AG10803 (cell line): ENCODE measurements at regions not wholly inside any gene's neighbourhood (a gene's known extent, or its start where the extent isn't known, plus 50 kb on each side); places are given as distances from the start of the nearest gene placed in this dataset.
"Not testable (repeated sequence)": the region's sequence is repeated elsewhere in the genome, so short reads cannot be mapped to it uniquely, and the experiment has no call there.

Experiments
- DNase-seq: peaks from one replicate; pipeline ENCODE4 v3.0.0; 2010; ENCODE audit warnings: low read depth
- H3K4me3 ChIP-seq: 2 replicates; pipeline ENCODE4 v1.5.1; 2011; ENCODE audit warnings: mild to moderate bottlenecking, low read length, control low read depth
- TF ChIP-seq, protein P1 (sequence below): conservative IDR thresholded peaks from 2 replicates; pipeline ENCODE4 v1.5.1; 2011; ENCODE audit warnings: mild to moderate bottlenecking, low read length, control low read depth, inconsistent platforms

DNA sequence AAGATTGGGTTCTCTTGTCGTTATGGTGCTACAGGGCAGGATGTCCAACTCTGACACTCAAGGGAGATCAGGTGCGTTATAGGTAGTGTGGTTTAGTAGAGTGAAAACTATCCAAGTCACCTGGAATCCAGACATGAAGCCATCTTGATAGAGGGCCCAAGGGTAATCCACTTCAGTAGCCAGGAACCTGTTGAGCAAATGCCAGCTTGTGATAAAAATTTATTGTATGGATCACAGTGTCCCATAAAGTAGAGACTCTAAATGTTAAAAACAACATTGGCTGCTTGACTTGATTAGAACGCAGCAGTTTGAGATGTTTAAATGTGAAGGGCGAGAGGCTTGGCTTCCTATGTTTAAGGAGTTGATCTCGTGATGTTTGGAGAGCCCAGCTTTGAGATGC, 105.7 kb upstream of the GMDS start:
- H3K4me3 ChIP-seq: no peak overlapping the region
- TF ChIP-seq, protein P1, sequence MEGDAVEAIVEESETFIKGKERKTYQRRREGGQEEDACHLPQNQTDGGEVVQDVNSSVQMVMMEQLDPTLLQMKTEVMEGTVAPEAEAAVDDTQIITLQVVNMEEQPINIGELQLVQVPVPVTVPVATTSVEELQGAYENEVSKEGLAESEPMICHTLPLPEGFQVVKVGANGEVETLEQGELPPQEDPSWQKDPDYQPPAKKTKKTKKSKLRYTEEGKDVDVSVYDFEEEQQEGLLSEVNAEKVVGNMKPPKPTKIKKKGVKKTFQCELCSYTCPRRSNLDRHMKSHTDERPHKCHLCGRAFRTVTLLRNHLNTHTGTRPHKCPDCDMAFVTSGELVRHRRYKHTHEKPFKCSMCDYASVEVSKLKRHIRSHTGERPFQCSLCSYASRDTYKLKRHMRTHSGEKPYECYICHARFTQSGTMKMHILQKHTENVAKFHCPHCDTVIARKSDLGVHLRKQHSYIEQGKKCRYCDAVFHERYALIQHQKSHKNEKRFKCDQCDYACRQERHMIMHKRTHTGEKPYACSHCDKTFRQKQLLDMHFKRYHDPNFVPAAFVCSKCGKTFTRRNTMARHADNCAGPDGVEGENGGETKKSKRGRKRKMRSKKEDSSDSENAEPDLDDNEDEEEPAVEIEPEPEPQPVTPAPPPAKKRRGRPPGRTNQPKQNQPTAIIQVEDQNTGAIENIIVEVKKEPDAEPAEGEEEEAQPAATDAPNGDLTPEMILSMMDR: no peak
- DNase-seq: no peak

- TF ChIP-seq, protein P1: no peak
- DNase-seq: no peak
- no peak overlapping the region for H3K4me3 ChIP-seq
Observed at GRCh38 chr6:2346078-2346477, 100.7 kb upstream of the GMDS start.

- H3K4me3 ChIP-seq: no peak overlapping the region
- no peak for DNase-seq
- TF ChIP-seq, protein P1: no peak
Observed at GRCh38 chr6:2344319-2344905, 99.0 kb upstream of the GMDS start.

DNA sequence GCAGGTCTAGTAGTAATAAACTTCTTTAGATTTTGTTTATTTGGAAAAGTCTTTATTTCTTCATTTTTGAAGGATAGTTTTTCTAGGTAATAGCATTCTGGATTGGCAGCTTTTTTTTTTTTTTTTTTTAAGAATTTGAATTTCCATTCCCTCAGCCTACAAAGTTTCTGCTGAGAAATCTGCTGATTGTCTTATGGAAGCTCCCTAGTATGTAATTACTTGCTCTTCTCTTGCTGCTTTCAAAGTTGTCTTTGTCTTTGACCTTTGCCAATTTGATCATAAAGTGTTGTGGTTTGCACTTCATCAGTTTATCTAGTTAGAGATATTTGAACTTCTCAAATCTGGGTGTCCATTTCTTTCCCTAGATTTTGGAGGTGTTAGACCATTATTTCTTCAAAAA, 82.2 kb upstream of the GMDS start:
- H3K4me3 ChIP-seq: no peak overlapping the region
- TF ChIP-seq, protein P1: no peak
- DNase-seq: no peak

DNA sequence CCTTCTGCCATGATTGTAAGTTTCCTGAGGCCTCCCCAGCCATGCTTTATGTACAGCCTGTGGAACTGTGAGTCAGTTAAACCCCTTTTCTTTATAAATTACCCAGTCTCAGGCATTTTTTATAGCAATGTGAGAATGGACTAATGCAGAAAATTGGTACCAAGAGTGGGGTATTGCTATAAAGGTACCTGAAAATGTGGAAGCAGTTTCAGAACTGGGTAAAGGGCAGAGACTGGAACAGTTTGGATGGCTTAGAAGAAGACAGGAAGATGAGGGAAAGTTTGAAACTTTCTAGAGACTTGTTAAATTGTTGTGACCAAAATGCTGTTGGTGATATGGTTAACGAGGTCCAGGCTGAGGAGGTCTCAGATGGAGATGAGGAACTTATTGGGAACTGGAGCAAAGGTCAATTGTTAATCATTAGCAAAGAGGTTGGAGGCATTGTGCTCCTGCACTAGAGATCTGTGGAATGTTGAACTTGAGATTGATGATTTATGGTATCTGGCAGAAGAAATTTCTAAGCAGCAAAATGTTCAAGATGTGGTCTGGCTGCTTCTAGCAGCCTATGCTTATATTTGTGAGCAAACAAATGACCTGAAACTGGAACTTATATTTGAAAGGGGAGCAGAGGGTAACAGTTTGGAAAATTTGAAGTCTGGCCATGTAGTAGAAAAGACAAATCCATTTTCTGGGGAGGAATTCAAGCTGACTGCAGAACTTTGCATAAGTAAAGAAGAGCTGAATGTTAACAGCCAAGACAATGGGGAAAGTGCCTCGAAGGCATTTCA, 79.0 kb upstream of the GMDS start:
- no peak overlapping the region for H3K4me3 ChIP-seq
- TF ChIP-seq, protein P1: no peak
- no peak for DNase-seq

DNA sequence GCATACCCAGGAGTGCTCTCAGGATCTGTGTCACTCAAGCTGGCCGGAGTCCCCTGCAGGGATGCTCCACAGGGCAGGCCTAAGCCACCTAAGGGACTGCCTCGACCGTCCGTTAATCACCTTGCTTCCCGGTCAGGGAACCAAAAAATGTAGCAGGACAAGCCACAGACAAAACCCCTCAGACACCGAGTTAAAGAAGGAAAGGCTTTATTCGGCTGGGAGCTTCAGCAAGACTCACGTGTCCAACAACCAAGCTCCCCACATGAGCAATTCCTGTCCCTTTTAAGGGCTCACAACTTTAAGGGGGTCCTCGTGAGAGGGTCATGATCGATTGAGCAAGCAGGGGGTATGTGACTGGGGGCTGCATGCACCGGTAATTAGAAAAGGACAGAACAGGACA, 72.1 kb upstream of the GMDS start:
- not testable (repeated sequence) for DNase-seq, H3K4me3 ChIP-seq

DNA sequence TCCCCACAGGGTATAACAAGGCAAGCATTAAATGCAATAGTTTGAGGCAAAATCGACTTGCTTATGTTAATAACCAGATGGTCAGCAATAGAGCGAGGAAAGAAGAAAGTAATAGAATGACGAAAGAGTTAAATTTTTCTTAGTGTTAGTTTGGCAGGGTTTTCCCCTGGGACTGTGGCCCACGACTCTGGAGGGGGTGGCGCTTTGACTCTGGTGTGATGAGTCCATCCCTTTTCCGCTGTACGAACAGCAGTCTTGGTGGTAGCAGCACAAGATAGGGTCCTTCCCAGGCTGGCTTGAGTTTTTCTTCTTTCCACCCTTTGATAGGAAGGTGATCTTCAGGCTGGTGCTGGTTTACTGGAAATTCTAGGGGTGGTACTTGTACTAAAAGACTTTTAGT, 69.2 kb upstream of the GMDS start:
- DNase-seq: no peak
- TF ChIP-seq, protein P1: no peak
- H3K4me3 ChIP-seq: no peak overlapping the region
